Naive thymus-derived CD4-positive, alpha-beta T cell (primary cell): ENCODE measurements at regions not wholly inside any gene's neighbourhood (a gene's known extent, or its start where the extent isn't known, plus 50 kb on each side); places are given as distances from the start of the nearest gene placed in this dataset.

ENCODE experiments used
- ATAC-seq: fragments of 150-1000 bp; cut with Tn5 transposase; 2 replicates; pipeline ENCODE4 v1.10.0; 2021; ENCODE audit warnings: mild to moderate bottlenecking, moderate library complexity
- CTCF ChIA-PET: fragments of 350-600 bp; sonication (Branson Sonifier 250); formaldehyde crosslinking; loops from one replicate; lab custom pipeline; 2021; ENCODE audit warnings: antibody characterized with exemption; lab: Charles Lee
- POLR2A ChIA-PET: fragments of 350-600 bp; sonication (Branson Sonifier 250); formaldehyde crosslinking; loops from one replicate; lab custom pipeline; 2021; ENCODE audit warnings: antibody characterized with exemption, inconsistent platforms; lab: Charles Lee
- DNase-seq, 9 donors: peaks; one replicate each; pipeline versions ENCODE4 v3.0.0 to v3.0.0-alpha.2; 2020 to 2022; ENCODE audit warnings: mixed read lengths in 1 of 9
- H3K27ac ChIP-seq: one replicate; pipeline ENCODE4 v1.7.0; 2013; ENCODE audit warnings: mild to moderate bottlenecking, low read depth, low read length, moderate library complexity
- H3K27me3 ChIP-seq, 2 donors: one replicate each; pipeline ENCODE4 v1.7.0; 2013; ENCODE audit warnings: low read length in 2 of 2, mild to moderate bottlenecking in 2 of 2, moderate library complexity in 2 of 2; ENCODE audit not compliant: control insufficient read depth in 2 of 2, insufficient read depth in 2 of 2
- H3K36me3 ChIP-seq, 3 experiments: 1 replicate in 2 of 3; 2 replicates in 1 of 3; pipeline ENCODE4 v1.7.0; 2013; ENCODE audit warnings: low read length in 3 of 3, mild to moderate bottlenecking in 3 of 3, moderate library complexity in 1 of 3; ENCODE audit not compliant: insufficient read depth in 3 of 3, control insufficient read depth in 2 of 3
- H3K4me1 ChIP-seq, 2 donors: one replicate each; pipeline ENCODE4 v1.7.0; 2013; ENCODE audit warnings: low read length in 2 of 2, mild to moderate bottlenecking in 2 of 2, moderate library complexity in 1 of 2; ENCODE audit not compliant: control insufficient read depth in 2 of 2, insufficient read depth in 2 of 2
- H3K4me3 ChIP-seq: 2 replicates; pipeline ENCODE4 v1.7.0; 2013; ENCODE audit warnings: mild to moderate bottlenecking, low read length
- H3K9me3 ChIP-seq, 3 experiments: 1 replicate in 2 of 3; 2 replicates in 1 of 3; pipeline ENCODE4 v1.7.0; 2013; ENCODE audit warnings: low read length in 3 of 3; ENCODE audit not compliant: control insufficient read depth in 2 of 3
- H3K27ac Mint-ChIP-seq, 9 donors: one replicate each; pipeline ENCODE4 v1.8.0; 2020 to 2022; ENCODE audit warnings: mixed read lengths in 9 of 9, mild to moderate bottlenecking in 8 of 9, moderate library complexity in 5 of 9, inconsistent platforms in 2 of 9
- H3K27me3 Mint-ChIP-seq, 5 donors: one replicate each; pipeline ENCODE4 v1.8.0; 2021 to 2022; ENCODE audit warnings: mixed read lengths in 5 of 5, mild to moderate bottlenecking in 1 of 5
- H3K36me3 Mint-ChIP-seq, 5 donors: one replicate each; pipeline ENCODE4 v1.8.0; 2020 to 2022; ENCODE audit warnings: mixed read lengths in 5 of 5, mild to moderate bottlenecking in 3 of 5, inconsistent platforms in 1 of 5
- H3K4me1 Mint-ChIP-seq, 7 donors: one replicate each; pipeline ENCODE4 v1.8.0; 2020 to 2022; ENCODE audit warnings: mixed read lengths in 7 of 7, mild to moderate bottlenecking in 3 of 7, inconsistent platforms in 1 of 7
- H3K4me3 Mint-ChIP-seq, 10 donors: one replicate each; pipeline ENCODE4 v1.8.0; 2020 to 2022; ENCODE audit warnings: mild to moderate bottlenecking in 10 of 10, mixed read lengths in 10 of 10, moderate library complexity in 6 of 10, inconsistent platforms in 2 of 10
- H3K9me3 Mint-ChIP-seq, 11 donors: one replicate each; pipeline ENCODE4 v1.8.0; 2020 to 2022; ENCODE audit warnings: mixed read lengths in 11 of 11, mild to moderate bottlenecking in 4 of 11, inconsistent platforms in 1 of 11, moderate library complexity in 1 of 11
- intact Hi-C, 2 donors: fragments of 100-400 bp; cut with micrococcal nuclease; formaldehyde crosslinking; loops; one replicate each; pipeline ENCODE4 v1.15.1; 2023

DNA sequence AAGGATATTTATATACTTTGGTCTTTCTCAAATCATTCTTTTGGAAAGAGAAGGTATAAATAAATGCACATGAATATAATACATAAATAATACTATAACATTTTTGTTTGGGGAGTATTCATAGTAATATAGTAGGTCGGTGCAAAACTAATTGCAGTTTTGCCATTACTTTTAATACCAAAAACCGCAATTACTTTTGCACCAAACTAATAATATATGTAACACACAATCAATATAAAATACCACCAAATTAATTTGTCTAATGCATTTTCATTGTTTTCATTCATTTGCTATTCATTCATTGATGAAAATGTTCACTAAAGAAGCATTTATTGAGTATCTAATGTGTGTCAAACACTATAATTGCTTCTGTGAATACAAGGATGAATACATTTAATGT, 219.0 kb downstream of the RWDD3 start:
- Histone ChIP-seq H3K27me3 (no peaks in the 10 kb centered on the region), H3K4me3 (no peak overlapping the region), H3K9me3 (no peaks in the 10 kb centered on the region), H3K4me1 (no peaks in the 10 kb centered on the region), H3K36me3 (no peaks in the 10 kb centered on the region), H3K27ac (no peak overlapping the region)
- Mint-ChIP-seq H3K27me3 (peaks cover 0 to 6% (median 4%) of the 10 kb centered on the region in 5 donors), H3K4me3 (no peak overlapping the region), H3K27ac (no peak overlapping the region), H3K9me3 (peaks cover 0 to 39% (median 15%) of the 10 kb centered on the region in 11 donors), H3K36me3 (no peaks in the 10 kb centered on the region), H3K4me1 (no peaks in the 10 kb centered on the region)
- no peak for DNase-seq
- intact Hi-C loops = no loop called here
- ChIA-PET CTCF (no interaction called here), POLR2A (no interaction called here)
- no peak for ATAC-seq

DNA sequence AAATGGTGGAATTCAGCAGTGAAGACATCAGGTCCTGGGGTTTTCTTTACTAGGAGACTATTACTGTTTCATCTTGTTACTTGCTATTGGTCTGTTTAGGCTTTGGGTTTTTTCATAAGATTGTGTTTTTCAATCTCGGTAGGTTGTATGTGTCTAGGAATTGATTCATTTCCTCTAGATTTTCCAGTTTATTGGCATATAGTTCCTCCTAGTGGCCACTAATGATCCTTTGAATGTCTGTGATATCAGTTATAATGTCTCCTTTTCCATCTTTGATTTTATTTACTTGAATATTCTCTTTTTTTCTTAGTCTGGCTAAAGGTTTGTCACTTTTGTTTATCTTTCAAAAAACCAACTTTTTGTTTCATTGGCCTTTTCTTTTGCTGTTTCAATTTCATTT, 233.0 kb downstream of the RWDD3 start:
- ATAC-seq = no peak
- H3K27ac Mint-ChIP-seq = no peak overlapping the region
- no peak overlapping the region for H3K4me3 Mint-ChIP-seq
- ChIA-PET CTCF (no interaction called here), POLR2A (no interaction called here)
- no peaks in the 10 kb centered on the region for H3K27me3 Mint-ChIP-seq
- no peaks in the 10 kb centered on the region for H3K36me3 Mint-ChIP-seq
- H3K9me3 Mint-ChIP-seq = peaks cover 0 to 50% (median 9%) of the 10 kb centered on the region in 11 donors
- DNase-seq = no peak
- intact Hi-C loops = no loop called here
- no peaks in the 10 kb centered on the region for H3K9me3 ChIP-seq
- H3K27ac ChIP-seq = no peak overlapping the region
- H3K4me1 Mint-ChIP-seq = no peaks in the 10 kb centered on the region
- H3K36me3 ChIP-seq = no peaks in the 10 kb centered on the region
- no peak overlapping the region for H3K4me3 ChIP-seq
- H3K4me1 ChIP-seq = no peaks in the 10 kb centered on the region
- H3K27me3 ChIP-seq = no peaks in the 10 kb centered on the region

DNA sequence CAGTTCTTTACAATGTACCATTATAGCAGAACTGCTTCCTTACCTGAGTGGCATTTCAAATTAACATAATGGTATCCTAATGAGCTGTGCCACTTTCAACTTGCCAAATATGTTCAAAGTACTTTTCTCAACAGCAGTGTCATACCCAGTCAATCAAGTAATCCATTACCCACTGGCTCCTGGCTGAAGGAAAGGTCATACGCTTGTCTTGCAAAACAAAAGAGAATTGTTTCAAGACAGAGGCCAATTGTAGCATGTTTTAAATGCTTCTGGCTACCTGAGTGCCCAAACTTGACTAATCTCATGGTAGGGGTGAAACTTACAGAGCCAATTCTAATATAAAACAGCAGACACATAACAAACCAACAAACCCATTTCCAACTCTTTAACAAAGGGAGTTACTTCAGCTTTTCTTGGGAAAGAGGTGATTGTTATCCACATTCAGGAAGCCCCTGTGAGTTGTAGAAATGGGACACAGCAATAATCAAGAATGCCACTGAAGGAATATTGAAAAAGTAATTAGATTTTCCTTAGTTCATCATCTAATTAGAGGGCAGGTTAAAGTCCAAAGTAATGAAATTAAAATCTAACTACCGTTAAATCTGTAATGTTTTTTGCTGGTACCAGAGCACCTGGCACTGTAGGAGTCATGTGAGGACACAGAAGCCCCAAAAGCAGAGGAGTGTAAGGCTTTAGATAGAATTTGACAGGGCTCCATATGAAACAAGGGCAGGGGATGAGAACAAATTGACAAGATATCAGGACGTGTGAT, 241.9 kb downstream of the RWDD3 start:
- Mint-ChIP-seq H3K27ac (no peak overlapping the region), H3K36me3 (no peaks in the 10 kb centered on the region), H3K27me3 (no peaks in the 10 kb centered on the region), H3K4me3 (no peak overlapping the region), H3K4me1 (no peaks in the 10 kb centered on the region), H3K9me3 (peaks cover 2 to 29% (median 6%) of the 10 kb centered on the region in 11 donors)
- DNase-seq (no peak), ATAC-seq (no peak)
- Histone ChIP-seq H3K27me3 (no peaks in the 10 kb centered on the region), H3K9me3 (no peaks in the 10 kb centered on the region), H3K4me1 (no peaks in the 10 kb centered on the region), H3K36me3 (no peaks in the 10 kb centered on the region), H3K4me3 (no peak overlapping the region), H3K27ac (no peak overlapping the region)
- POLR2A ChIA-PET = no interaction called here
- intact Hi-C loops = no loop called here
- CTCF ChIA-PET = no interaction called here

DNA sequence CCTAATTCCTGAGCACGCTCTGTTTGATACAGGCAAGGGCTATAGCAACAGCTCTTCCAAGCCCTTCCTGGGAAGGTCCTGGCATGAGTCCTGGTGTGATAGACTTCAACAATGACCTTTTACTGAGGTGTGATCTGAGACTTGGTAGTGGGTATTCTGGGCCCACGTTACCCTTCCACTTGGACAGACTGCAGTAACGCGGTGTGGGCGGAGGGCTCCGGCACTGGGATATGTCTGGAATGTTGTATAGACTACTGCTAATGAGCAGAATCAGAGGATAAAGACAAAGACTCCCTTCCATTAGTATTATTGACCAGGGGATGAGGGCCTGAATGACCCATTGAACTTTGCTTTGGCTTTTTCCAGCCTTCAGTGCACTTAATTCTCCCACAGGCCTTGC, 262.3 kb downstream of the RWDD3 start:
- DNase-seq (no peak), ATAC-seq (no peak)
- H3K9me3 Mint-ChIP-seq = peaks cover 0 to 13% (median 2%) of the 10 kb centered on the region in 11 donors
- Histone ChIP-seq H3K36me3 (no peaks in the 10 kb centered on the region), H3K27me3 (no peaks in the 10 kb centered on the region), H3K4me3 (no peak overlapping the region), H3K9me3 (no peaks in the 10 kb centered on the region), H3K27ac (no peak overlapping the region), H3K4me1 (no peaks in the 10 kb centered on the region)
- POLR2A ChIA-PET = no interaction called here
- no peak overlapping the region for H3K27ac Mint-ChIP-seq
- no peaks in the 10 kb centered on the region for H3K4me1 Mint-ChIP-seq
- H3K36me3 Mint-ChIP-seq = no peaks in the 10 kb centered on the region
- intact Hi-C loops = no loop called here
- CTCF ChIA-PET = no interaction called here
- no peaks in the 10 kb centered on the region for H3K27me3 Mint-ChIP-seq
- no peak overlapping the region for H3K4me3 Mint-ChIP-seq

DNA sequence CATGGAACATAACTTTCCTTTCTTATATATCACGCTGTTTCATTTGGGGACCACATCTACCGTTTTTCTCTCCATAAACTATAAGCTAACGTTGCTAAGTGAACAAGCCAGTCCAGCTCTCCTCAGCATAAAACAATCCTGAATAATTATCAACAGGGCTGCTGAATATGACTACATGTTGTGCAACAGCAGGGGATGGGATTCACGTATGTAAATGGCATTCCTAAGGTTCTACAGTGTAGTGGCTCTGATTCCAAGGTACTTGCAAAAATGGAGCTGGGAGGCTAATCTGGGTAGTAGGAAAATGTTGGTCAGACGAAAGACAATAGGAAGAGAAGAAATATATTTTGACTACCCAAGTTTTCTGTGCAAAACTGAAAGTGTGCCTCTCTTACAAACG, 262.8 kb downstream of the RWDD3 start:
- Histone ChIP-seq H3K9me3 (no peaks in the 10 kb centered on the region), H3K27ac (no peak overlapping the region), H3K27me3 (no peaks in the 10 kb centered on the region), H3K4me3 (no peak overlapping the region), H3K4me1 (no peaks in the 10 kb centered on the region), H3K36me3 (no peaks in the 10 kb centered on the region)
- H3K4me1 Mint-ChIP-seq = no peaks in the 10 kb centered on the region
- DNase-seq (no peak), ATAC-seq (no peak)
- intact Hi-C loops = no loop called here
- POLR2A ChIA-PET = no interaction called here
- H3K36me3 Mint-ChIP-seq = no peaks in the 10 kb centered on the region
- H3K27me3 Mint-ChIP-seq = no peaks in the 10 kb centered on the region
- no peak overlapping the region for H3K27ac Mint-ChIP-seq
- H3K9me3 Mint-ChIP-seq = peaks cover 0 to 17% (median 2%) of the 10 kb centered on the region in 11 donors
- H3K4me3 Mint-ChIP-seq = no peak overlapping the region
- CTCF ChIA-PET = no interaction called here

DNA sequence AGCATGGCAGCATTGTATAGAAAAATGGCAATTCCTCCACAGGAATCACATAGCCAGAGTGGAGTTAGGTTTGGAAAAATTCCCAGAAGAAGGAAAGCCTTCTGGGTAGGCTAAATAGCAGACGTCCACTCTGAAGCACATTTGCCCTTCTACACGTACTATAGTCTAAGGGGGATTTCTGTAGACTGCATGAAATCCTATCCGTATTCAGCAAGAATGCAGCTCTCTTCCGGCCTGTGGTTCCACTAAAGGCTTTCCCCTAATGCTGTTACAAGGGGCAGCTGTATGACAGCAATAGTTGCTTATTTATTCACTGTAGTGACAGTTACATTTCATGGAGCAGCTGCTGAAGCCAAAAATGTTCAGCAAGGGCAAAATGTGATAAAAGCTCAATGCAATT, 263.6 kb downstream of the RWDD3 start:
- H3K4me1 Mint-ChIP-seq = no peaks in the 10 kb centered on the region
- no peak overlapping the region for H3K4me3 Mint-ChIP-seq
- H3K4me3 ChIP-seq = no peak overlapping the region
- H3K4me1 ChIP-seq = no peaks in the 10 kb centered on the region
- intact Hi-C loops = no loop called here
- H3K27me3 Mint-ChIP-seq = no peaks in the 10 kb centered on the region
- peaks cover 0 to 19% (median 3%) of the 10 kb centered on the region in 11 donors for H3K9me3 Mint-ChIP-seq
- no peaks in the 10 kb centered on the region for H3K9me3 ChIP-seq
- no peaks in the 10 kb centered on the region for H3K36me3 Mint-ChIP-seq
- H3K27ac Mint-ChIP-seq = no peak overlapping the region
- ChIA-PET CTCF (interaction anchor here (0.7 kb wide), 1 partner anchor 18 kb away, joined by 4 read pairs; no protein-coding TSS in a partner anchor), POLR2A (no interaction called here)
- no peaks in the 10 kb centered on the region for H3K36me3 ChIP-seq
- no peaks in the 10 kb centered on the region for H3K27me3 ChIP-seq
- H3K27ac ChIP-seq = no peak overlapping the region
- DNase-seq (no peak), ATAC-seq (no peak)
